Calu3 (cell line): ENCODE measurements at regions not wholly inside any gene's neighbourhood (a gene's known extent, or its start where the extent isn't known, plus 50 kb on each side); places are given as distances from the start of the nearest gene placed in this dataset.

Experiments
- BruUV-seq: library from RNA; stranded (reverse); fragments of 400-500 nt; replicated peaks from 2 replicates; lab custom pipeline; 2021; lab: Mats Ljungman, UMichigan
- CTCF ChIA-PET: fragments of 300-600 bp; sonication (Branson Sonifier 250); formaldehyde crosslinking; loops from one replicate; lab custom pipeline; 2022; ENCODE audit warnings: antibody characterized with exemption; lab: Charles Lee
- DNase-seq: peaks from one replicate; pipeline ENCODE4 v3.0.0; 2022
- H3K27ac Mint-ChIP-seq: one replicate; pipeline ENCODE4 v1.8.0; 2022; ENCODE audit warnings: mixed read lengths; ENCODE audit not compliant: unreplicated experiment
- H3K27me3 Mint-ChIP-seq: one replicate; pipeline ENCODE4 v1.8.0; 2022; ENCODE audit warnings: mixed read lengths; ENCODE audit not compliant: unreplicated experiment
- H3K36me3 Mint-ChIP-seq: one replicate; pipeline ENCODE4 v1.8.0; 2022; ENCODE audit warnings: mild to moderate bottlenecking, moderate library complexity, mixed read lengths; ENCODE audit not compliant: insufficient read depth, unreplicated experiment
- H3K4me1 Mint-ChIP-seq: one replicate; pipeline ENCODE4 v1.8.0; 2022; ENCODE audit warnings: mild to moderate bottlenecking, low read depth, mixed read lengths; ENCODE audit not compliant: unreplicated experiment
- H3K4me3 Mint-ChIP-seq: one replicate; pipeline ENCODE4 v1.8.0; 2022; ENCODE audit warnings: mild to moderate bottlenecking, low read depth, moderate library complexity, mixed read lengths; ENCODE audit not compliant: unreplicated experiment
- H3K9me3 Mint-ChIP-seq: one replicate; pipeline ENCODE4 v1.8.0; 2022; ENCODE audit warnings: low read depth, mixed read lengths; ENCODE audit not compliant: unreplicated experiment
- intact Hi-C: fragments of 100-400 bp; cut with micrococcal nuclease; formaldehyde crosslinking; loops from one replicate; pipeline ENCODE4 v1.10.0; 2022; ENCODE audit not compliant: unreplicated experiment
- TF ChIP-seq, protein P1 (sequence below): fragments of 200-600 bp; IDR thresholded peaks from one replicate; pipeline ENCODE4 v1.8.0; 2022; ENCODE audit warnings: antibody characterized with exemption; ENCODE audit not compliant: unreplicated experiment

DNA sequence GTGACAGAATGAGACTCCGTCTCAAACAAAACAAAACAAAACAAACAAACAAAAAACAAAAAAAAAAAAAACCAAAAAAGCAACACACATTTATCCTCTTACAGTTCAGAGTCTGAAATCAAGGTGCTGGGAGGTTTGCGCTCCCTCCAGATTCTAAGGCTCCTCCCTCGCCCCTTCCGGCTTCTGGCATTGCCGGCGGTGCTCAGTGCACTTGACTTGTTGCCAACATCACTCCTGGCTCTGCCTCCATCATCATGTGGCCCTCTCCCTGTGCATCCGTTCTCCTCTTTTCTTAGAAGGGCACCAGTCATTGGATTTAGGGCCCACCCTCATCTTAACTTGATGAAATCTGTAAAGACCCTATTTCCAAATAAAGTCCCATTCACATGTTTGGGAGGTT is 73.8 kb downstream of the RBFOX3 start:
- Mint-ChIP-seq H3K4me1 (no peaks in the 10 kb centered on the region), H3K36me3 (peaks cover 5% of the 10 kb centered on the region), H3K9me3 (no peaks in the 10 kb centered on the region), H3K4me3 (no peak overlapping the region), H3K27me3 (peaks cover 28% of the 10 kb centered on the region), H3K27ac (no peak overlapping the region)
- no TSS peak for BruUV-seq
- TF ChIP-seq, protein P1, sequence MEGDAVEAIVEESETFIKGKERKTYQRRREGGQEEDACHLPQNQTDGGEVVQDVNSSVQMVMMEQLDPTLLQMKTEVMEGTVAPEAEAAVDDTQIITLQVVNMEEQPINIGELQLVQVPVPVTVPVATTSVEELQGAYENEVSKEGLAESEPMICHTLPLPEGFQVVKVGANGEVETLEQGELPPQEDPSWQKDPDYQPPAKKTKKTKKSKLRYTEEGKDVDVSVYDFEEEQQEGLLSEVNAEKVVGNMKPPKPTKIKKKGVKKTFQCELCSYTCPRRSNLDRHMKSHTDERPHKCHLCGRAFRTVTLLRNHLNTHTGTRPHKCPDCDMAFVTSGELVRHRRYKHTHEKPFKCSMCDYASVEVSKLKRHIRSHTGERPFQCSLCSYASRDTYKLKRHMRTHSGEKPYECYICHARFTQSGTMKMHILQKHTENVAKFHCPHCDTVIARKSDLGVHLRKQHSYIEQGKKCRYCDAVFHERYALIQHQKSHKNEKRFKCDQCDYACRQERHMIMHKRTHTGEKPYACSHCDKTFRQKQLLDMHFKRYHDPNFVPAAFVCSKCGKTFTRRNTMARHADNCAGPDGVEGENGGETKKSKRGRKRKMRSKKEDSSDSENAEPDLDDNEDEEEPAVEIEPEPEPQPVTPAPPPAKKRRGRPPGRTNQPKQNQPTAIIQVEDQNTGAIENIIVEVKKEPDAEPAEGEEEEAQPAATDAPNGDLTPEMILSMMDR = no peak
- DNase-seq = no peak
- CTCF ChIA-PET = interaction anchor here (1.2 kb wide), 1 partner anchor 13 kb away, joined by 3 read pairs; no protein-coding TSS in a partner anchor
- intact Hi-C loops = no loop called here

DNA sequence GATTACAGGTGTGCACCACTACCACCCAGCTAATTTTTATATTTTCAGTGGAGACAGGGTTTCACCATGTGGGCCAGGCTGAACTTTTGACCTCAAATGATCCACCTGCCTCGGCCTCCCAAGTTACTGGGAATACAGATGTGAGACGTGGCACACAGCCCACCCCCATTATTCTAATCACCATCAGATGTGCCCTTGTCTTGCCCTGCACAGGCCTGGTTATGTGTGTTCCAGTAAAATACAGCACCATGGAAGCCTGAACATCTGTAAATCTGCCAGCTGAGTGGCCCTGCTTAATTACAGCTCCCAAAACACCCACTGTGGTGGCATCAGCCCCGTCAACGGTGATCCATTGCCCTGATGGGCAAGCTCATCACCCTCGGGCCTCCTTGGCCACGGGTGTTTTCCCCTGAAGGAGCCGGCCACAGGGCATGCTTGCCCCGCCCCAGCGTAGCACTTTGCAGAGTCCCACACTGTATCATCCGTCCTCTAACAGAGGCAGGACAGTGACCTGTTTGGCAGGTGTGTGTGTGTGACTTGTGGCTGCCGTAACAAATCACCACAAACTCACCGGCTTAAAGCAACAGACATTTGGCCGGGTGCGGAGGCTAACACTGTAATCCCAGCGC is 74.5 kb downstream of the RBFOX3 start:
- TF ChIP-seq, protein P1 = no peak
- H3K4me3 Mint-ChIP-seq = no peak overlapping the region

DNA sequence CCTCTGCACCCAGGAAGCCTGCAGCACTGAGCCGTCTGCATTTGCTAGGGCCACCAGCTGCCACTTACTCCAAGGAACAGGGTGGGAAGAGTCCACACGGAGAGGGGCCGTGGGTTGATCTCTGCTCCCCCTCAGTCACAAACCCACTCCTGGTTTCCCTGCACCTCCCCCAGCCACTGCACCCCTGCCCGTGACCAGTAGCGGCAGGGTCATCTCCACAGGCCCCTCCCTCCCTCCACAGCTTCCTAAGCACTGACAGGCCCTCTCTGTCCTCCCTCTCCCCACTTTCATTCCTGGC is 75.2 kb downstream of the RBFOX3 start:
- CTCF ChIA-PET = no interaction called here
- no TSS peak for BruUV-seq
- intact Hi-C loops = no loop called here
- no peak for DNase-seq
- no peaks in the 10 kb centered on the region for H3K4me1 Mint-ChIP-seq
- no peak overlapping the region for H3K27ac Mint-ChIP-seq
- no peaks in the 10 kb centered on the region for H3K9me3 Mint-ChIP-seq
- peaks cover 5% of the 10 kb centered on the region for H3K36me3 Mint-ChIP-seq
- H3K27me3 Mint-ChIP-seq = peaks cover 14% of the 10 kb centered on the region
- no peak overlapping the region for H3K4me3 Mint-ChIP-seq
- TF ChIP-seq, protein P1 = no peak

More for the DNA sequence above, 74.5 kb downstream of the RBFOX3 start:
- H3K27ac Mint-ChIP-seq = no peak overlapping the region
- H3K36me3 Mint-ChIP-seq = peaks cover 5% of the 10 kb centered on the region
- no peak for DNase-seq
- intact Hi-C loops = no loop called here
- CTCF ChIA-PET = no interaction called here
- H3K4me1 Mint-ChIP-seq = no peaks in the 10 kb centered on the region
- H3K9me3 Mint-ChIP-seq = no peaks in the 10 kb centered on the region
- BruUV-seq = no TSS peak
- peaks cover 21% of the 10 kb centered on the region for H3K27me3 Mint-ChIP-seq

DNA sequence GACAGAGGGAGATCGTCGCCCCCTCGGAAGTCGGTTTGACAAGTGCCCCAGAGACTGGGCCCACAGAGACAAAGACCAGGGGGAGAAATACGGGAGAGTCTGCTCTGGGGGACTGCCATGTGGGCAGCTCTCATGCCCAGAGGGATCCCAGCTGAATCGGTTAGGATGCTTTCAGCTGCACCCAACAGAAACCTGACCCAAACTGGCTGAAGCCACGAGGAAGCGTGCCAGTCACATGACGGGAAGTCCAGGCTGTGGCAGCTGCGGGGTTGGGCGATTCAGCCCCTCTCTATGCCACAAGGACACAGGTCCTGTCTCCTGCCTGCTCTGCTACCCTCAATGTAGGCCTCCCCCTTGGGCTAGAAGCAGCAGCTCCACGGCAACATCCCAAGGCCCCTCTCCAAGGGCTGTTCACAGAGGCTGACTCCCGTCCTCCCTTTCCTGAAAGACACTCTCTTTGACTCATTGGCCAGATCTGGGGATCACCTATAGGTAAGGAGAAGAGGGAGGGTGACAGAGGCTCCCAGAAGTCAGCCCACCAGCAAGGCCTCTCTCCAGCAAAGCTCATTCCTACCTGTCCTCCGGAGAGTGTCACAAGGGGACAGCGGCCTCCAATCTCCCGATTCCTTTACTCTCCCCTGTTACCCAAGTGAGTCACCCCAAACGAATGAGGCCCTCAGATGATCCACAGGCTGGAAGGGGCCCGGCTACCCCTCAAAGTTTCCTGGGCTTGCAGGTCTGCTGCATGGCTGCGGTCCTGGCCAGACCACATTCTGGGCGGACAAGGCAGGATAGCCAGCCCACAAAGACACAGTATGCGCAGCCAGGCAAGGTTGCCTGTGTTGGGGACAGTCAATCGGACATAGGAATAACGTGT is 75.8 kb downstream of the RBFOX3 start:
- Mint-ChIP-seq H3K27me3 (peaks cover 9% of the 10 kb centered on the region), H3K36me3 (peaks cover 5% of the 10 kb centered on the region), H3K4me1 (no peaks in the 10 kb centered on the region), H3K4me3 (no peak overlapping the region), H3K9me3 (no peaks in the 10 kb centered on the region), H3K27ac (no peak overlapping the region)
- BruUV-seq = no TSS peak
- TF ChIP-seq, protein P1 = no peak
- CTCF ChIA-PET = no interaction called here
- no peak for DNase-seq
- intact Hi-C loops = no loop called here
